ENCODE measurements at regions not wholly inside any gene's neighbourhood (a gene's known extent, or its start where the extent isn't known, plus 50 kb on each side); places are given as distances from the start of the nearest gene placed in this dataset.

- TF ChIP-seq, protein P1, sequence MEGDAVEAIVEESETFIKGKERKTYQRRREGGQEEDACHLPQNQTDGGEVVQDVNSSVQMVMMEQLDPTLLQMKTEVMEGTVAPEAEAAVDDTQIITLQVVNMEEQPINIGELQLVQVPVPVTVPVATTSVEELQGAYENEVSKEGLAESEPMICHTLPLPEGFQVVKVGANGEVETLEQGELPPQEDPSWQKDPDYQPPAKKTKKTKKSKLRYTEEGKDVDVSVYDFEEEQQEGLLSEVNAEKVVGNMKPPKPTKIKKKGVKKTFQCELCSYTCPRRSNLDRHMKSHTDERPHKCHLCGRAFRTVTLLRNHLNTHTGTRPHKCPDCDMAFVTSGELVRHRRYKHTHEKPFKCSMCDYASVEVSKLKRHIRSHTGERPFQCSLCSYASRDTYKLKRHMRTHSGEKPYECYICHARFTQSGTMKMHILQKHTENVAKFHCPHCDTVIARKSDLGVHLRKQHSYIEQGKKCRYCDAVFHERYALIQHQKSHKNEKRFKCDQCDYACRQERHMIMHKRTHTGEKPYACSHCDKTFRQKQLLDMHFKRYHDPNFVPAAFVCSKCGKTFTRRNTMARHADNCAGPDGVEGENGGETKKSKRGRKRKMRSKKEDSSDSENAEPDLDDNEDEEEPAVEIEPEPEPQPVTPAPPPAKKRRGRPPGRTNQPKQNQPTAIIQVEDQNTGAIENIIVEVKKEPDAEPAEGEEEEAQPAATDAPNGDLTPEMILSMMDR (IDR thresholded peaks at IDR 0.05), result no peak
- TF ChIP-seq EZH2 (IDR thresholded peaks at IDR 0.05; ENCODE audit: borderline replicate concordance, insufficient read depth, low read depth, low read length, poor library complexity, severe bottlenecking), result no peak
Observed at GRCh38 chr15:98398056-98398455, 250.3 kb upstream of the IGF1R start.
